Aorta (tissue), 5 donors: ENCODE measurements at regions not wholly inside any gene's neighbourhood (a gene's known extent, or its start where the extent isn't known, plus 50 kb on each side); places are given as distances from the start of the nearest gene placed in this dataset.

Experiments
- ATAC-seq: fragments of 200-7000 bp; cut with Tn5 transposase; one replicate; pipeline ENCODE4 v1.9.1; 2022; ENCODE audit warnings: moderate library complexity; ENCODE audit not compliant: low FRiP score
- DNase-seq, 2 donors: peaks; one replicate each; pipeline ENCODE4 v3.0.0-alpha.2; 2020
- H3K27ac ChIP-seq, 2 donors: one replicate each; pipeline ENCODE4 v1.5.1; 2013; ENCODE audit warnings: low read length in 2 of 2, mild to moderate bottlenecking in 2 of 2, moderate library complexity in 2 of 2, control low read depth in 1 of 2, inconsistent platforms in 1 of 2, low read depth in 1 of 2
- H3K27me3 ChIP-seq, 2 donors: one replicate each; pipeline ENCODE4 v1.6.1; 2013; ENCODE audit warnings: control low read depth in 1 of 2, low read length in 1 of 2, mild to moderate bottlenecking in 1 of 2, moderate library complexity in 1 of 2; ENCODE audit not compliant: insufficient read depth in 2 of 2, control insufficient read depth in 1 of 2
- H3K36me3 ChIP-seq, 2 donors: one replicate each; pipeline ENCODE4 v1.6.1; 2013; ENCODE audit warnings: control low read depth in 1 of 2, low read length in 1 of 2, mild to moderate bottlenecking in 1 of 2; ENCODE audit not compliant: insufficient read depth in 2 of 2, control insufficient read depth in 1 of 2
- H3K4me1 ChIP-seq, 2 donors: one replicate each; pipeline ENCODE4 v1.6.1; 2013; ENCODE audit warnings: low read length in 2 of 2, control low read depth in 1 of 2, mild to moderate bottlenecking in 1 of 2, moderate library complexity in 1 of 2; ENCODE audit not compliant: insufficient read depth in 2 of 2, control insufficient read depth in 1 of 2
- H3K4me3 ChIP-seq, 2 donors: one replicate each; pipeline ENCODE4 v1.5.1; 2013; ENCODE audit warnings: low read length in 2 of 2, control low read depth in 1 of 2, mild to moderate bottlenecking in 1 of 2
- H3K9me3 ChIP-seq: one replicate; pipeline ENCODE4 v1.6.1; 2013; ENCODE audit warnings: mild to moderate bottlenecking, low read length; ENCODE audit not compliant: control insufficient read depth
- WGBS, 2 donors: extraction: QIAGEN DNeasy Blood & Tissue Kit; methylation state at CpG; one replicate each; pipeline ENCODE4 v1.1.7; 2013; 5-methylcytosine and 5-hydroxymethylcytosine counted together
- intact Hi-C, 2 donors: fragments of 100-400 bp; cut with DNase I; formaldehyde crosslinking; loops; one replicate each; pipeline versions ENCODE4 v1.14.2 to v1.15.0; 2022
- donor health status: healthy with polysubstance abuse.
- donor health status: Bipolar disorder and iron deficiency.
- donor health status: DM: no; HTN: no; CAD: no.
- donor health status: DM: no; HTN: no; CAD: no.
- donor health status: DM: yes; HTN: yes; CAD: no.

GRCh38 chr10:28980264-28980663 lies 302.9 kb downstream of the BAMBI start:
- Histone ChIP-seq H3K27me3 (no peaks in the 10 kb centered on the region), H3K4me1 (peaks cover 0 to 2% of the 10 kb centered on the region in 2 donors), H3K9me3 (no peaks in the 10 kb centered on the region), H3K36me3 (no peaks in the 10 kb centered on the region), H3K27ac (no peak overlapping the region), H3K4me3 (no peak overlapping the region)
- WGBS, 2 donors, result 97 to 98% methylated on average over 2 of the region's 2 CpGs
- no peak for ATAC-seq
- no peak for DNase-seq
- intact Hi-C loops, result loop anchor here in 1 of 2 donors (5.0 kb wide), 1 partner anchor 68 kb away; no protein-coding TSS in a partner anchor

- ATAC-seq (no peak), DNase-seq (no peak)
- Histone ChIP-seq H3K4me1 (peaks cover 0 to 4% of the 10 kb centered on the region in 2 donors), H3K27me3 (no peaks in the 10 kb centered on the region), H3K9me3 (no peaks in the 10 kb centered on the region), H3K27ac (no peak overlapping the region), H3K4me3 (no peak overlapping the region), H3K36me3 (no peaks in the 10 kb centered on the region)
- intact Hi-C loops, result loop anchor here in 1 of 2 donors (5.0 kb wide), 1 partner anchor 69 kb away; no protein-coding TSS in a partner anchor
- 94 to 97% methylated on average over 3 of the region's 3 CpGs for WGBS, 2 donors
Observed at GRCh38 chr10:28981007-28981406, 303.7 kb downstream of the BAMBI start.

GRCh38 chr10:28982974-28983373 lies 305.7 kb downstream of the BAMBI start:
- intact Hi-C loops, result loop anchor here in 1 of 2 donors (5.0 kb wide), 1 partner anchor 71 kb away; no protein-coding TSS in a partner anchor
- no peak for DNase-seq

GRCh38 chr10:28983799-28984198 lies 305.1 kb upstream of the LYZL1 start:
- Histone ChIP-seq H3K27me3 (no peaks in the 10 kb centered on the region), H3K27ac (no peak overlapping the region), H3K9me3 (no peaks in the 10 kb centered on the region), H3K4me1 (peaks cover 0 to 4% of the 10 kb centered on the region in 2 donors), H3K36me3 (no peaks in the 10 kb centered on the region), H3K4me3 (no peak overlapping the region)
- no peak for DNase-seq
- peak; percentile 44 for ATAC-seq
- intact Hi-C loops, result loop anchor here in 1 of 2 donors (5.0 kb wide), 1 partner anchor 71 kb away; no protein-coding TSS in a partner anchor
- 64 to 66% methylated on average over 3 of the region's 3 CpGs for WGBS, 2 donors

More at GRCh38 chr10:28982974-28983373, 305.7 kb downstream of the BAMBI start:
- Histone ChIP-seq H3K4me3 (no peak overlapping the region), H3K9me3 (no peaks in the 10 kb centered on the region), H3K36me3 (no peaks in the 10 kb centered on the region), H3K4me1 (peaks cover 0 to 4% of the 10 kb centered on the region in 2 donors), H3K27me3 (no peaks in the 10 kb centered on the region), H3K27ac (no peak overlapping the region)
- no peak for ATAC-seq
- WGBS, 2 donors, result 51 to 52% methylated on average over 6 of the region's 6 CpGs

GRCh38 chr10:28984431-28984830 lies 304.4 kb upstream of the LYZL1 start:
- Histone ChIP-seq H3K36me3 (no peaks in the 10 kb centered on the region), H3K4me3 (no peak overlapping the region), H3K27ac (no peak overlapping the region), H3K4me1 (peaks cover 0 to 4% of the 10 kb centered on the region in 2 donors), H3K27me3 (no peaks in the 10 kb centered on the region), H3K9me3 (no peaks in the 10 kb centered on the region)
- 6 to 11% methylated on average over 6 of the region's 6 CpGs for WGBS, 2 donors
- DNase-seq (peak; percentile 94 to 96), ATAC-seq (peak; percentile 96)
- intact Hi-C loops, result loop anchor here in 1 of 2 donors (5.0 kb wide), 1 partner anchor 72 kb away; no protein-coding TSS in a partner anchor

GRCh38 chr10:28985137-28985885 lies 303.6 kb upstream of the LYZL1 start:
- Histone ChIP-seq H3K4me3 (no peak overlapping the region), H3K36me3 (no peaks in the 10 kb centered on the region), H3K9me3 (no peaks in the 10 kb centered on the region), H3K27me3 (no peaks in the 10 kb centered on the region), H3K4me1 (peaks cover 0 to 4% of the 10 kb centered on the region in 2 donors), H3K27ac (peak overlapping the region in 1 of 2 donors; percentile 32)
- no peak for DNase-seq
- WGBS, 2 donors, result 61 to 63% methylated on average over 8 of the region's 8 CpGs
- intact Hi-C loops, result no loop called here
- no peak for ATAC-seq

- intact Hi-C loops, result no loop called here
- no peak for ATAC-seq
- Histone ChIP-seq H3K4me1 (peaks cover 0 to 4% of the 10 kb centered on the region in 2 donors), H3K36me3 (no peaks in the 10 kb centered on the region), H3K27ac (no peak overlapping the region), H3K9me3 (no peaks in the 10 kb centered on the region), H3K27me3 (no peaks in the 10 kb centered on the region), H3K4me3 (no peak overlapping the region)
- no peak for DNase-seq
- 92 to 93% methylated on average over 11 of the region's 11 CpGs for WGBS, 2 donors
Observed at GRCh38 chr10:28986117-28986792, 302.6 kb upstream of the LYZL1 start.

GRCh38 chr10:28986856-28987255 lies 302.0 kb upstream of the LYZL1 start:
- H3K27me3 ChIP-seq, result no peaks in the 10 kb centered on the region
- peaks cover 0 to 4% of the 10 kb centered on the region in 2 donors for H3K4me1 ChIP-seq
- no peak overlapping the region for H3K27ac ChIP-seq
- 88 to 89% methylated on average over 3 of the region's 3 CpGs for WGBS, 2 donors
- intact Hi-C loops, result no loop called here
- DNase-seq, result no peak
- no peak overlapping the region for H3K4me3 ChIP-seq
- no peaks in the 10 kb centered on the region for H3K9me3 ChIP-seq
- no peaks in the 10 kb centered on the region for H3K36me3 ChIP-seq
- no peak for ATAC-seq
